ENCODE measurements at regions not wholly inside any gene's neighbourhood (a gene's known extent, or its start where the extent isn't known, plus 50 kb on each side); places are given as distances from the start of the nearest gene placed in this dataset.
"Not testable (repeated sequence)": the region's sequence is repeated elsewhere in the genome, so short reads cannot be mapped to it uniquely, and the experiment has no call there.

DNA sequence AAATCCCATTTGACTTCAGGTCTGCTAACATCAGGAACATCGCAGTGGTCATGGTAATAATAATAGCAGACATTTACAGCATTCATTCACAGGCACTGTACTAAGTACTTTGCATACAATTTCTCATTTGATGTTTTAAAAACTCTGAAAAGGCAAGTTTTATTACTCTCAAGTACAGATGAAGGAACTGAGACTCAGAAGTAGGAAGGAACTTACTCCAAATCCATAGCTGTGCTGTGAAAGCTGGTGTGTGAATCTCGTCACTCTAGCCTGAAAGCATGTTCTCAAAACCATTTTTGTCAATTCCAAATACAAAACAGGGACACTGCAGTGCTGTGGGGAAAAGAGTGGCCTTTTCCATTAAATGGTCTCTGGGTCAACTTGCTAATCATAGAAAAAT is 179.9 kb downstream of the FAM43A start:
- no peak for ATAC-seq
- no peak for DNase-seq (ENCODE audit: low spot score in 2 of 2)
- Mint-ChIP-seq H3K9me3 (no peaks in the 10 kb centered on the region), H3K27ac (no peak overlapping the region), H3K36me3 (no peaks in the 10 kb centered on the region)

DNA sequence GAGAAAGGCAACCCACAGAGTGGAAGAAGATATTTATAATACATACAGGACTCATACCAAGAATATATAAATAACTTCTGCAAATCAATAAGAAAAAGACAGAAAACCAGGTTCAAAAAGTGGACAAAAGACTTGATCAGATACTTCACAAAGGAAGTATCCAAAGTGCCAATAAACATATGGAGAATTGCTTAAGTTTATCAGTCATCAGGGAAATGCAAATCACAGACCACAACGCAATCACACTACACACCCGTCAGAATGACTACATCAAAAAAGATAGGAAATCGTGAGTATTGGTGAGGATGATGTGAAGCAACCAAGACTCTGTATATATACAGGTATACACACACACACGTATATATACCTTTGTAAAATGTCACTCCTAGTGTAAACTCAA is 180.6 kb downstream of the FAM43A start:
- Mint-ChIP-seq H3K27ac (no peak overlapping the region), H3K9me3 (no peaks in the 10 kb centered on the region), H3K36me3 (no peaks in the 10 kb centered on the region)
- no peak for DNase-seq (ENCODE audit: low spot score in 2 of 2)
- no peak for ATAC-seq

GRCh38 chr3:194867270-194867983 is 181.7 kb downstream of the FAM43A start:
- no peak overlapping the region for H3K27ac Mint-ChIP-seq
- no peaks in the 10 kb centered on the region for H3K36me3 Mint-ChIP-seq
- no peaks in the 10 kb centered on the region for H3K9me3 Mint-ChIP-seq
- ATAC-seq = no peak
- no peak for DNase-seq (ENCODE audit: low spot score in 2 of 2)

DNA sequence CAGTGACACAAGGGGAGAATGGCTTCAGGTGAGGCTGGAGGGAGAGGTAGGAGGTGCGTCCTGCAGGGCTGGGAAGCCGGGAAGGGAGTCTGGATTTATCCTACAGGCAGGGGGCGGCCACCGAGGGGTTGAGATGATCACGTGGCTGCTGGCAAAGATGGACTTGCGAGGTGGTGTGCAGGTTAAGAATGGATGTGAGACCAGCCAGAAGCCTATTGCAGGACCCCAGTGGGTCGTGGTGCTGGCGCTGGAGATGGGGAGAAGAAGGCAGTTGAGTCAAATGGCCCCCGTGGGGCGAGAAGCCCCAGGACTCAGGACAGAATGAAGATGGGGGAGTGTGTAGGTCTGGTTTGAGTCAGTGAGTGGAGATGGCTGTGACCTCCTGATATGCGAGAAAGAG is 183.1 kb downstream of the FAM43A start:
- no peak for ATAC-seq
- Mint-ChIP-seq H3K36me3 (no peaks in the 10 kb centered on the region), H3K9me3 (no peaks in the 10 kb centered on the region), H3K27ac (no peak overlapping the region)
- DNase-seq (ENCODE audit: low spot score in 2 of 2) = no peak

DNA sequence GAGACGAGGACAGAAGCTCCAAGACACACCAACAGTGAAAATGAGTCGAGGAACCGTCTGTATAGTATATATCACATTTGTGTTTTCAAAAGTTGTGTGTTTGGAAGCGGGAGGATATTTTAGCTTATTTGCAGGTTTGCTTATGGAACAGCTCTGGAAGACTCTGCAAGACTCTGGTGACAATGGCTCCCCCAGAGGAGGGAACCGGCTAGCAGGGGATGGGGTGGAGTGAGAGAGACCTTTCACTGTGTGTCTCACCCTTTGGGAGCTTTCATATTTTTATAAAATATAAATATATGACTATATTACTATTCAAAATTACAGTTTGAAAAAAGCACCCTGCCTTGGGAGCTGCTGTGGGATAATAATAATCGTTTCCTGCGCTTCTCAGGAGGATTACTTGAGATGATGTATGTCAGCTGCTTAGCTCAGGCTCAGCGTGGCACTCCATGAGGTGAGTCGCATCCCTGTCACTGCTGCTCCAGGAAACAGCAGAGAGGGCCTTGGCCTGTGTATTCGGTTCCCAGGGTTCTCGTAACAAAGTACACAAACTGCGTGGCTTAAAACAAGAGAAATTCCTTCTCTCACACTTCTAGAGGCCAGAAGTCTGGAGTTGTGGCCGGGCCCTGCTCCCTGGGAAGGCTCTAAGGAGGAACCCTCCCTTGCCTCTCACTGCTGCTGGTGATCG is 183.9 kb downstream of the FAM43A start:
- H3K27ac Mint-ChIP-seq = no peak overlapping the region
- ATAC-seq (no peak), DNase-seq (ENCODE audit: low spot score in 2 of 2) (no peak)
- H3K36me3 Mint-ChIP-seq = no peaks in the 10 kb centered on the region
- H3K9me3 Mint-ChIP-seq = no peaks in the 10 kb centered on the region

GRCh38 chr3:194870394-194871110 is 184.9 kb downstream of the FAM43A start:
- ATAC-seq = no peak

DNA sequence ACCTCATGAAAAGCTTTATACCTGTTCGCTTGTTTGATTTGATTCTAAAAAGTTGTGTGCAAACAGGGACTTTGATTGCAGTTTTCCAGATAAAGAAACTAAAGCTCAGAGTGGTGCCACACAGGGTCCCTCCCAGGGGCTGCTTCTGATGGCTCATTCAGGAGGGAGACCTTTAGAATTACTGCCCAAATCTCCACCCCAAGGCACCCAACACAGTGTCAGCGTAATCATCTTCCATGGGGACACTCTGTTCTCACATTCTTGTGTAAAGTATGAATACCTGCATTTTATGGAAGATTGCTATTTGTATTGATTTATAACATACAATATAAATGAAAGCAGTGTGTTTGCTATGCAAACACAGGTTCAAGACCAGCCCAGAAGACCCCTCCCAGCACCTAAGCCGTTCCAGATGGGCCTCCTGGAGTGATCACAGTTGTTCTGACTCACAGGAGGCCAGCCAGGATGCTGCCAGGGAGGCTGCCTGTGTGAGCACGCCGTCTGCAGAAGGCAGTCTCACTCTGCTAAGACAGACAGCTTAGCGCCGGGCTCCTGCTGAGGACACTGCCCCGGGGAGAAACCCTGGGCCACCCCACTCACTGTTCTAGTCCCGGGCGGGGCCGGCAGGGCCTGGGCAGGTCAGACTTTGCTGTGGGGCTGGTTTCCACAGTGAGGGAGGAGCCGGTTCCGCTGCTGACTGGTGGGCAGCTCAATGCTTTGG is 185.6 kb downstream of the FAM43A start:
- no peaks in the 10 kb centered on the region for H3K9me3 Mint-ChIP-seq
- no peak overlapping the region for H3K27ac Mint-ChIP-seq
- no peak for ATAC-seq
- no peaks in the 10 kb centered on the region for H3K36me3 Mint-ChIP-seq
- no peak for DNase-seq (ENCODE audit: low spot score in 2 of 2)

More at GRCh38 chr3:194870394-194871110, 184.9 kb downstream of the FAM43A start:
- DNase-seq (ENCODE audit: low spot score in 2 of 2) = no peak
- Mint-ChIP-seq H3K36me3 (no peaks in the 10 kb centered on the region), H3K9me3 (no peaks in the 10 kb centered on the region), H3K27ac (no peak overlapping the region)

DNA sequence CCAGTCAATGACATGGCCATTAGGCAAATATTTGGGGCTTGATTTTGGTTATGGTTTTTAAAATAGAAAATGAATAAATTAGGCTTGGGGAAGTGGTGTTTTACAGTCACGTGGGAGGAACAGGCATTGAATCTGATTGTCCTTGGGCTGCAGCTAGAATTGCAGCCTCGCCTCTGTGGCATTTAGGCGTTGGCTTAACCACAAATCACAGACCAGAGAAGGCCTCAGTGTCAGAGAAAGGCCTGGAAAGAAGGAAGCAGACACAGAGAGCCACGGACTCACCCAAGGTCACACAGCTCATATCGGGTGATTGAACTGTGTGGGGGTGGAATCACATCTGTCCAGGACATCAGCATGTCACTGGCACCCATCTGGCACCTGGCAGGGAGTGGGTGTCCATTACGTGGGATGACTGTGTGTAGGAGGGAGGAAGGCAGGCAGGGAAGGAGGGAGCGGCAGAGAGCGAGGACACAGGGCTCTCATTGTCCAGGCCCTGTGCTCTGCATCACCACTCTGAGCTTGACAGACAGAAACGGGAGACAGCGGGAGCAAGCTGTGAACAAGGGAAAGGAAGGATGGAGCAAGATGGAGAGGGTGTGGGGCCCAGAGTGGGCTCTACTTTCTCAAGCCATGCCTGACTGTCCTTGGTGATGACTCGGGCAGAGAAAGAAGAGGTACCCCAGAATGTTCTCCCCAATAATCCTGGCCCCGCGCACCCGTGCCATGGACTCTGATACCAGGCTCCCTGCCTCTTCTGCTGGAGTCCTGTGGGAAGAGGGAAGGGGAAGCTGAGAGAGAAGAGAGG is 186.4 kb downstream of the FAM43A start:
- no peak for ATAC-seq
- Mint-ChIP-seq H3K36me3 (no peaks in the 10 kb centered on the region), H3K9me3 (no peaks in the 10 kb centered on the region), H3K27ac (no peak overlapping the region)
- DNase-seq (ENCODE audit: low spot score in 2 of 2) = no peak

DNA sequence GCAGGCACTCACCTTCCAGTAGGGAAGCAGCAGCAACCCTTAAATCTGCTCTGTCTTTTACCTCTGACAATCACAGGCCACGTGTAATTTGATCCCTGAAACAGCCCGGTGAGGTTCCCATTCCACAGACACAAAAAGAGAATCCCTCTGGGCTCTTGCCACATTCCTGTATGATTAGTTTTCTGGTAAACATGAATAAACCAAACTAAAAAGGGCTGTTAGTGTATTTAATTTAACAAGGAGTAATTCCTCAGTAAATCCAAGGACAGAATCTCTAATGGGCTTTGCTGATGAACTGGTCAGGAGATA is 186.9 kb downstream of the FAM43A start:
- no peaks in the 10 kb centered on the region for H3K9me3 Mint-ChIP-seq

DNA sequence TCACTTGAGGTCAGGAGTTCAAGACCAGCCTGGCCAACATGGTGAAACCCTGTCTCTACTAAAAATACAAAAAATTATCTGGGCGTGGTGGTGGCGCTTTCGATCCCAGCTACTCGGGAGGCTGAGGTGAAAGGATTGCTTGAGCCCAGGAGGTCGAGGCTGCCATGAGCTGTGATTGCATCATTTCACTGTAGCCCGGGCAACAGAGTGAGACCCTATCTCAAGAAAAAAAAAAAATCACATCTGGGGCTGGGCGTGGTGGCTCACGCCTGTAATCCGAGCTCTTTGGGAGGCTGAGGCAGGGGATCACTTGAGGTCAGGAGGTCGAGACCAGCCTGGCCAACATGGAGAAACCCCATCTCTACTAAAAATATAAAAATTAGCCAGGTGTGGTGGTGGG is 187.8 kb downstream of the FAM43A start:
- not testable (repeated sequence) for H3K27ac Mint-ChIP-seq; H3K9me3 Mint-ChIP-seq; ATAC-seq; H3K36me3 Mint-ChIP-seq; DNase-seq (ENCODE audit: low spot score in 2 of 2)

More for the DNA sequence above, 186.9 kb downstream of the FAM43A start:
- H3K36me3 Mint-ChIP-seq = no peaks in the 10 kb centered on the region
- DNase-seq (ENCODE audit: low spot score in 2 of 2) (no peak), ATAC-seq (no peak)
- H3K27ac Mint-ChIP-seq = no peak overlapping the region

DNA sequence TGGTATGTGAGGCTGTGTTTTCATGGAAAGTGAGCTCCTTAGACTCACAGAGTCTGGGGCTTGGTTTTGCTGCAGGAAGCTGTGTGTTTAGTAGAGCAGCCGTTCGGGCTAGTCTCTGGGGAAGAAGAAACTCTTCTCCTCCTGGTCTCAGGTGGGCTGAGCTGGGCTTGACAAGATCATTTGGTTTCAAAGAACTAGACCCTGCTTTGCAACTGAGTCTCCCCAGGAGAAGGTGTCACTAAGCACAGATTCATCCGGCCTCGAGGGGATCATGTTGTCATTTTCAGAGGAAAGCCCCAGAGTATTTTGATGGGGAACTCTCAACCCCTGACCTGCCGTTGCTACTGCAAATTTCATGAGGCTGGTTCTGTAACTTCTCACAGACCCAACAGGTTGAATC is 188.5 kb downstream of the FAM43A start:
- Mint-ChIP-seq H3K36me3 (no peaks in the 10 kb centered on the region), H3K27ac (no peak overlapping the region), H3K9me3 (no peaks in the 10 kb centered on the region)
- DNase-seq (ENCODE audit: low spot score in 2 of 2) (no peak), ATAC-seq (no peak)

DNA sequence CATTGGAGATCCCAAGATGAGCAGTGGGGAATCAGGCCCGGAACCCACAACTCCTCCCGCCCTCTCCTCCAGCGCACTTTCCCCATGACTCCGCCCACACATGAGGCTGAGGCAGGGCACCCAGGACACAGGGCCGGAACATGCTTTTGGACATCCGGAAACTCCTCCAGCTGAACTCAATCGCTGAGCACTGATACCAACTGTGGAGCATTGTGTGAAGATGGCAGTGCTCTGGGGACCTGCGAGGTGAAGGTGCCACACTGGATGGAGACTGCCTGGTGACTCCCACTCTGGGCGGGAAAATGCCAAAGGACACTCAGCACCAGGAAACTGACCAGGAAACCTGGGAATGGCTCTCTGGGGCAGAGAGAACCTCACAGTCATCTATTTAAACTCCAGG is 189.1 kb downstream of the FAM43A start:
- Mint-ChIP-seq H3K9me3 (no peaks in the 10 kb centered on the region), H3K27ac (no peak overlapping the region), H3K36me3 (no peaks in the 10 kb centered on the region)
- DNase-seq (ENCODE audit: low spot score in 2 of 2) = no peak
- ATAC-seq = no peak

DNA sequence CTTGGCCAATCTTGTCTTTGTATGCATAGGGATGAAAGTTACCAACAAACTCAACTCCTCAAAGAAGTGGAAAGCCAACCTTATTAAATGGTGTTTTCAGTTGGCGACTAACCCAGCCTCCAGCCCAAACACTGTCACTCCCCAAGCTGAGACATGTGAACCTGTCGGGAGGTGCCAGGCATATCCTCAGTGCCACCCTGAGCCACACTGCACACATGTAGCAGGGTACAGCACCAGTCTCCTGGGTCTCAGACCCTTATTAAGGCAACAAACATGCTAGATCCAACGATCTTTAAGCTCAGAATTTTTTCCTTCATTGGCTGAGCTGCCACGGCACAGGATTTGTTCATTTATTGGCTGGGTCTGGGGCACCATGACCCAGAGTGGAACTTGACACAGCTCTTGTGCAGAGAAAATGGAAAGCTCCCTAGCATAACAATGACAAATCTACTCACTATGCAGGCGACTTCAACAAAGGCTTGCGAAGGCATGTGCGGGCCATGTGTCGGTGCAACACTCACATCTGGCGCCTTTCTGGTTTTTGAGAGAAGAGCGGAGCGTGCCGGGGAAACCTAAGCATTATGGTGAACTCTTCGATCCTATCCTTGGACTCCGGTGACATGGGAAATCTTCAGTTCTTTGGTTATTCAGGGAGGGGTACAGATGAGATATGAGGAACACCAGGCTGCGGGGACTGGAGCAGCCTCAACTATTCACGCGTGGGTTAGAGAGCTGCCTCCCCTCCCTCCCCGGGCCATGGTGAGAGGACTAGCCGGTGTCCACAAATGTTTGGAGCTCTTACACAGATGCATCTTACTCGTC is 190.1 kb downstream of the FAM43A start:
- DNase-seq (ENCODE audit: low spot score in 2 of 2) (no peak), ATAC-seq (no peak)
- H3K9me3 Mint-ChIP-seq = no peaks in the 10 kb centered on the region
- no peak overlapping the region for H3K27ac Mint-ChIP-seq
- no peaks in the 10 kb centered on the region for H3K36me3 Mint-ChIP-seq

DNA sequence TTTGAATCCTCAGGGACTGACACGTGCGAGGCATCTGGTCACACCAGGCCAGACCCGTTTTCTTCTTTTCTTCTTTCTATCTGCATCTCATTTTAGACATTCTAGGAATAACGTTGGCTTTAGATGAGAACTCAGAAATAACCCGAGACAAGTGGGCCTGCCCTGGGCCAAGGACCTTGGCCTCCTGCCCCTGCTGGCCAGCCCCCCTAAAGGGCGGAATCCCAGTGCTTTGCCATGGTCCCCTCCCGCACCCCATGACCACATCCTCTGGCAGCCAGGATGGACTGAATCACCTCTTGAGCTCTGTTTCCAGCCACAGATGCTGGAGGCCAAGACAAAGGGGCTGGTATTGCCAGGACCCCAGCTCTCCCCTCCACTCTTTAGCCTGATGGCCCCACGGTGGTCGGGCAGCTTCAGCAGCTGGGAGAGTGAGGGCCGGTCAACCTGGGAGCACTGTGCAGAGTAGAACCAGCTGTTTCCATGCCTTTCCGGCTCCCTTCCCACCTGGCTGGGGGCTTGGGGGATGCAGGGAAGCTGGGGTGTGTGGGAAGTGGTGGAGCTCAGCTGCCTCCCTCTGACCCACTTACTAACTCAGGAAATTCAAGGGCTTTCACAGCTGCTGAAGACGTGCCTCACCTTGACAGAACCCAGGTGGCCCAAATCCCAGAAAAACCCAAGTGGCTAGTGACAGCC is 190.9 kb downstream of the FAM43A start:
- no peak for ATAC-seq
- no peak for DNase-seq (ENCODE audit: low spot score in 2 of 2)
- no peaks in the 10 kb centered on the region for H3K9me3 Mint-ChIP-seq
- no peak overlapping the region for H3K27ac Mint-ChIP-seq
- no peaks in the 10 kb centered on the region for H3K36me3 Mint-ChIP-seq

All from activated naive CD4-positive, alpha-beta T cell treated with anti-CD3 and anti-CD28 coated beads, Interleukin-2, amount 50 U/mL, for 72 hours (primary cell).